PC-9 (cell line): ENCODE measurements at regions not wholly inside any gene's neighbourhood (a gene's known extent, or its start where the extent isn't known, plus 50 kb on each side); places are given as distances from the start of the nearest gene placed in this dataset.

ENCODE experiments used
- EZH2 ChIP-seq: fragments of 200-600 bp; sonication (generic); IDR thresholded peaks from 2 replicates; pipeline ENCODE4 v1.8.0; 2017; ENCODE audit warnings: antibody characterized with exemption, low read depth
- TF ChIP-seq, protein P1 (sequence below): fragments of 200-600 bp; sonication (generic); conservative IDR thresholded peaks from 2 replicates; pipeline ENCODE4 v1.6.1; 2017; ENCODE audit warnings: mixed run types, antibody characterized with exemption, mild to moderate bottlenecking, moderate library complexity

DNA sequence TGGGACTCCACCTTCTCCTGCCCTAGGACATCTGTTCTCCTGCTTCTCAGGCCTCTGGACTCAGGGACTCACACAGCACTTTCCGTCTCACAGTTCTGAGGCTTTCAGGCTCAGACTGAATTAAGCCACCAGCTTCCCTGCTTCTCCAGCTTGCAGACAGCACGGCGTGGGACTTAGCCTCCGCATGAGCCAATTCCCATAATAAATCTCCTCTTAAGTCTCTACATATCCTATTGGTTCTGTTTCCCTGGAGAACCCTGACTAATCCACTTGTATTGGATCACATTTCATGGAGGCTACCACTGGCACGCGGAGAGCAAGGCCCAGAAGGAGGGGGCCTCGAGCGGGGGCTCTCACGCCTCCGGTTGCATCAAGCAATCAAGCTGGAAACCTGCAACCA lies 1313.6 kb downstream of the TBC1D22A start:
- TF ChIP-seq, protein P1, sequence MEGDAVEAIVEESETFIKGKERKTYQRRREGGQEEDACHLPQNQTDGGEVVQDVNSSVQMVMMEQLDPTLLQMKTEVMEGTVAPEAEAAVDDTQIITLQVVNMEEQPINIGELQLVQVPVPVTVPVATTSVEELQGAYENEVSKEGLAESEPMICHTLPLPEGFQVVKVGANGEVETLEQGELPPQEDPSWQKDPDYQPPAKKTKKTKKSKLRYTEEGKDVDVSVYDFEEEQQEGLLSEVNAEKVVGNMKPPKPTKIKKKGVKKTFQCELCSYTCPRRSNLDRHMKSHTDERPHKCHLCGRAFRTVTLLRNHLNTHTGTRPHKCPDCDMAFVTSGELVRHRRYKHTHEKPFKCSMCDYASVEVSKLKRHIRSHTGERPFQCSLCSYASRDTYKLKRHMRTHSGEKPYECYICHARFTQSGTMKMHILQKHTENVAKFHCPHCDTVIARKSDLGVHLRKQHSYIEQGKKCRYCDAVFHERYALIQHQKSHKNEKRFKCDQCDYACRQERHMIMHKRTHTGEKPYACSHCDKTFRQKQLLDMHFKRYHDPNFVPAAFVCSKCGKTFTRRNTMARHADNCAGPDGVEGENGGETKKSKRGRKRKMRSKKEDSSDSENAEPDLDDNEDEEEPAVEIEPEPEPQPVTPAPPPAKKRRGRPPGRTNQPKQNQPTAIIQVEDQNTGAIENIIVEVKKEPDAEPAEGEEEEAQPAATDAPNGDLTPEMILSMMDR: no peak
- TF ChIP-seq EZH2: no peak
